ENCODE measurements at regions not wholly inside any gene's neighbourhood (a gene's known extent, or its start where the extent isn't known, plus 50 kb on each side); places are given as distances from the start of the nearest gene placed in this dataset.

GRCh38 chr13:48769107-48769704 is 115.5 kb downstream of the CYSLTR2 start (continued):
- TF ChIP-seq USF2 (IDR thresholded peaks at IDR 0.05; ENCODE audit: borderline replicate concordance, low read depth, low read length) (no peak), FOSL2 (IDR thresholded peaks at IDR 0.05; ENCODE audit: borderline replicate concordance, low read depth) (no peak), ZBTB33 (IDR thresholded peaks at IDR 0.05; ENCODE audit: borderline replicate concordance, low read depth) (no peak), CTCF (IDR thresholded peaks at IDR 0.05) (peak; percentile 99)

- CTCF ChIA-PET = interaction anchor here (0.8 to 6.2 kb wide), 7 partner anchors 9 to 644 kb away, joined by 3 to 102 read pairs (median 5); no protein-coding TSS in a partner anchor
- Histone ChIP-seq H3K4me3 (ENCODE audit: low read depth in 2 of 2, low read length in 1 of 2) (no peak overlapping the region), H3K9ac (no peak overlapping the region), H2AFZ (ENCODE audit: low read depth) (no peak overlapping the region), H3K27ac (ENCODE audit: low read depth in 2 of 2, low read length in 1 of 2) (no peak overlapping the region), H4K20me1 (ENCODE audit: insufficient read depth) (no peaks in the 10 kb centered on the region), H3K9me2 (no peaks in the 10 kb centered on the region), H3K27me3 (ENCODE audit: insufficient read depth) (no peaks in the 10 kb centered on the region), H3K36me3 (replicated peaks in 1 of 2; ENCODE audit: control insufficient read depth in 1 of 2, insufficient read depth in 2 of 2, low read length in 1 of 2) (no peaks in the 10 kb centered on the region), H3K9me3 (peaks cover 5% of the 10 kb centered on the region; the same call in 1 of the 2 replicates), H3K4me2 (no peak overlapping the region), H3K4me1 (ENCODE audit: control insufficient read depth in 1 of 2, insufficient read depth in 2 of 2, low read depth in 1 of 2, low read length in 1 of 2) (peaks cover 2 to 6% of the 10 kb centered on the region in 2 experiments; a peak in 3 of 4 replicates), H3K79me2 (ENCODE audit: insufficient read depth) (no peaks in the 10 kb centered on the region), H3F3A (replicated peaks; ENCODE audit: insufficient read depth) (peaks cover 10% of the 10 kb centered on the region)
- TF ChIP-seq MEF2A (IDR thresholded peaks at IDR 0.05; ENCODE audit: borderline replicate concordance, low read depth) = no peak
- TF ChIP-seq ELF1 (IDR thresholded peaks at IDR 0.05) = no peak
- no peak for TF ChIP-seq EZH2phosphoT487 (IDR thresholded peaks at IDR 0.05; ENCODE audit: borderline replicate concordance, low read depth)
- TF ChIP-seq POLR2AphosphoS5 (IDR thresholded peaks at IDR 0.05; ENCODE audit: low read depth, low read length) = no peak
- no peak for TF ChIP-seq TCF12 (IDR thresholded peaks at IDR 0.05)
- TF ChIP-seq USF2 (IDR thresholded peaks at IDR 0.05; ENCODE audit: borderline replicate concordance, low read depth, low read length) = no peak
- no peak for TF ChIP-seq SMC3 (IDR thresholded peaks at IDR 0.05; ENCODE audit: low read depth, low read length)
- TF ChIP-seq USF1 (IDR thresholded peaks at IDR 0.05; ENCODE audit: borderline replicate concordance, low read depth) = no peak
- POLR2A ChIA-PET = no interaction called here
- 90% methylated on average over 1 of the region's 1 CpG for WGBS (ENCODE audit: low lambda C conversion rate)
- no peak for DNase-seq
Measured at GRCh38 chr13:48770372-48770771, 116.6 kb downstream of the CYSLTR2 start.
